HG03354 (cell line): ENCODE measurements at regions not wholly inside any gene's neighbourhood (a gene's known extent, or its start where the extent isn't known, plus 50 kb on each side); places are given as distances from the start of the nearest gene placed in this dataset.
"Not testable (repeated sequence)": the region's sequence is repeated elsewhere in the genome, so short reads cannot be mapped to it uniquely, and the experiment has no call there.

Experiments used
- ATAC-seq: cut with Tn5 transposase; IDR thresholded peaks from one replicate; pipeline ENCODE4 v1.9.1; 2021; ENCODE audit warnings: mild to moderate bottlenecking; ENCODE audit not compliant: unreplicated experiment, poor library complexity, severe bottlenecking

GRCh38 chr10:52578871-52579405 lies 193.6 kb downstream of the MBL2 start:
- ATAC-seq, result no peak

GRCh38 chr10:52581636-52582035 lies 190.9 kb downstream of the MBL2 start:
- ATAC-seq, result not testable (repeated sequence)

- ATAC-seq, result no peak
Observed at GRCh38 chr10:52583336-52583735, 189.2 kb downstream of the MBL2 start.

- ATAC-seq, result no peak
Observed at GRCh38 chr10:52586710-52587109, 185.9 kb downstream of the MBL2 start.

GRCh38 chr10:52597189-52597863 lies 175.3 kb downstream of the MBL2 start:
- no peak for ATAC-seq

GRCh38 chr10:52598936-52599335 lies 173.6 kb downstream of the MBL2 start:
- no peak for ATAC-seq

- no peak for ATAC-seq
Observed at GRCh38 chr10:52599551-52600200, 172.9 kb downstream of the MBL2 start.

GRCh38 chr10:52604131-52604530 lies 168.5 kb downstream of the MBL2 start:
- not testable (repeated sequence) for ATAC-seq

- ATAC-seq, result no peak
Observed at GRCh38 chr10:52609071-52609470, 163.5 kb downstream of the MBL2 start.

- no peak for ATAC-seq
Observed at GRCh38 chr10:52609626-52610240, 162.9 kb downstream of the MBL2 start.

- no peak for ATAC-seq
Observed at GRCh38 chr10:52615331-52615730, 157.3 kb downstream of the MBL2 start.

GRCh38 chr10:52615756-52616394 lies 156.7 kb downstream of the MBL2 start:
- ATAC-seq, result no peak

GRCh38 chr10:52616395-52616764 lies 156.2 kb downstream of the MBL2 start:
- no peak for ATAC-seq

GRCh38 chr10:52617346-52617745 lies 155.2 kb downstream of the MBL2 start:
- ATAC-seq, result no peak

- ATAC-seq, result no peak
Observed at GRCh38 chr10:52619052-52619451, 153.5 kb downstream of the MBL2 start.

GRCh38 chr10:52621635-52622079 lies 150.9 kb downstream of the MBL2 start:
- no peak for ATAC-seq

GRCh38 chr10:52623761-52624160 lies 148.8 kb downstream of the MBL2 start:
- ATAC-seq, result no peak

- ATAC-seq, result no peak
Observed at GRCh38 chr10:52627279-52627678, 145.3 kb downstream of the MBL2 start.

- no peak for ATAC-seq
Observed at GRCh38 chr10:52631146-52631545, 141.4 kb downstream of the MBL2 start.

- ATAC-seq, result no peak
Observed at GRCh38 chr10:52631648-52632047, 140.9 kb downstream of the MBL2 start.
